Right ventricle myocardium superior (tissue), 1 donor: ENCODE measurements at regions not wholly inside any gene's neighbourhood (a gene's known extent, or its start where the extent isn't known, plus 50 kb on each side); places are given as distances from the start of the nearest gene placed in this dataset.
"Not testable (repeated sequence)": the region's sequence is repeated elsewhere in the genome, so short reads cannot be mapped to it uniquely, and the experiment has no call there.

Experiments
- ATAC-seq: fragments of 200-7000 bp; cut with Tn5 transposase; one replicate; pipeline ENCODE4 v1.9.1; 2020; ENCODE audit warnings: mild to moderate bottlenecking; ENCODE audit not compliant: poor library complexity
- DNase-seq: peaks from one replicate; pipeline ENCODE4 v3.0.0-alpha.2; 2020
- intact Hi-C: fragments of 100-400 bp; cut with DNase I; formaldehyde crosslinking; loops from one replicate; pipeline ENCODE4 v1.11.2; 2022
- donor health status: DM: no; HTN: yes; CAD: no; lungs with severe emphysema.

- ATAC-seq = no peak
- intact Hi-C loops = no loop called here
Measured at GRCh38 chr14:43471595-43471994, 1035.5 kb downstream of the FSCB start.

GRCh38 chr14:43464968-43465367 lies 1042.1 kb downstream of the FSCB start:
- DNase-seq = no peak
- intact Hi-C loops = no loop called here
- ATAC-seq = no peak

More at GRCh38 chr14:43471595-43471994, 1035.5 kb downstream of the FSCB start:
- DNase-seq = no peak

- ATAC-seq (no peak), DNase-seq (no peak)
- intact Hi-C loops = no loop called here
Measured at GRCh38 chr14:43449291-43449690, 1057.8 kb downstream of the FSCB start.

- ATAC-seq = no peak
- no peak for DNase-seq
- intact Hi-C loops = no loop called here
Measured at GRCh38 chr14:43438056-43438455, 1069.0 kb downstream of the FSCB start.

GRCh38 chr14:43418324-43418723 lies 1088.8 kb downstream of the FSCB start:
- ATAC-seq (no peak), DNase-seq (no peak)
- intact Hi-C loops = no loop called here

GRCh38 chr14:43413084-43413483 lies 1094.0 kb downstream of the FSCB start:
- intact Hi-C loops = no loop called here
- DNase-seq = no peak
- no peak for ATAC-seq

- DNase-seq (no peak), ATAC-seq (no peak)
- intact Hi-C loops = no loop called here
Measured at GRCh38 chr14:43411841-43412240, 1095.2 kb downstream of the FSCB start.

GRCh38 chr14:43410631-43411030 lies 1096.5 kb downstream of the FSCB start:
- intact Hi-C loops = no loop called here
- ATAC-seq = no peak
- DNase-seq = no peak

- DNase-seq (no peak), ATAC-seq (no peak)
- intact Hi-C loops = no loop called here
Measured at GRCh38 chr14:43408472-43408871, 1098.6 kb downstream of the FSCB start.

- intact Hi-C loops = no loop called here
- no peak for DNase-seq
- ATAC-seq = no peak
Measured at GRCh38 chr14:43407706-43408105, 1099.4 kb downstream of the FSCB start.

- intact Hi-C loops = no loop called here
- DNase-seq = no peak
- ATAC-seq = no peak
Measured at GRCh38 chr14:43406931-43407330, 1100.2 kb downstream of the FSCB start.

- ATAC-seq (no peak), DNase-seq (no peak)
- intact Hi-C loops = no loop called here
Measured at GRCh38 chr14:43399289-43399688, 1107.8 kb downstream of the FSCB start.

- intact Hi-C loops, DNase-seq, ATAC-seq: not testable (repeated sequence)
Measured at GRCh38 chr14:43370565-43370896, 1136.6 kb downstream of the FSCB start.

- intact Hi-C loops = no loop called here
- DNase-seq = no peak
- no peak for ATAC-seq
Measured at GRCh38 chr14:43369710-43370564, 1137.1 kb downstream of the FSCB start.

- DNase-seq (no peak), ATAC-seq (no peak)
- intact Hi-C loops = no loop called here
Measured at GRCh38 chr14:43362586-43362985, 1144.5 kb downstream of the FSCB start.

GRCh38 chr14:43361751-43362150 lies 1145.3 kb downstream of the FSCB start:
- DNase-seq = no peak
- intact Hi-C loops = no loop called here

GRCh38 chr14:43360239-43360638 lies 1146.8 kb downstream of the FSCB start:
- intact Hi-C loops = no loop called here
- no peak for DNase-seq

More at GRCh38 chr14:43361751-43362150, 1145.3 kb downstream of the FSCB start:
- ATAC-seq = no peak

GRCh38 chr14:43359317-43359716 lies 1147.8 kb downstream of the FSCB start:
- DNase-seq (no peak), ATAC-seq (no peak)
- intact Hi-C loops = no loop called here

More at GRCh38 chr14:43360239-43360638, 1146.8 kb downstream of the FSCB start:
- ATAC-seq = no peak

- intact Hi-C loops = no loop called here
- DNase-seq (no peak), ATAC-seq (no peak)
Measured at GRCh38 chr14:43356979-43357545, 1150.0 kb downstream of the FSCB start.

- no peak for ATAC-seq
- intact Hi-C loops = no loop called here
- DNase-seq = no peak
Measured at GRCh38 chr14:43356382-43356781, 1150.7 kb downstream of the FSCB start.
